OCI-LY1 (cell line): ENCODE measurements at regions not wholly inside any gene's neighbourhood (a gene's known extent, or its start where the extent isn't known, plus 50 kb on each side); places are given as distances from the start of the nearest gene placed in this dataset.

Source experiments
- H2AFZ ChIP-seq: fragments of 200-600 bp; sonication (generic), shearing (Covaris generic); 2 replicates; pipeline ENCODE4 v1.6.0; 2014; ENCODE audit warnings: antibody characterized with exemption, mild to moderate bottlenecking, low read length
- H3F3A ChIP-seq: fragments of 200-600 bp; sonication (generic), shearing (Covaris generic); 2 replicates; pipeline ENCODE4 v1.6.0; 2014; ENCODE audit warnings: mild to moderate bottlenecking, antibody characterized with exemption, low read length, moderate library complexity; ENCODE audit not compliant: insufficient read depth
- H3K27ac ChIP-seq: fragments of 200-600 bp; sonication (generic); 2 replicates; pipeline ENCODE4 v1.5.1; 2014; ENCODE audit warnings: low read length, mixed run types, mild to moderate bottlenecking, low read depth; ENCODE audit not compliant: poor library complexity, severe bottlenecking
- H3K27me3 ChIP-seq: fragments of 200-600 bp; sonication (generic); 2 replicates; pipeline ENCODE4 v1.6.0; 2014; ENCODE audit warnings: antibody characterized with exemption, mild to moderate bottlenecking, low read length, moderate library complexity; ENCODE audit not compliant: insufficient read depth
- H3K36me3 ChIP-seq: fragments of 200-600 bp; sonication (generic); 2 replicates; pipeline ENCODE4 v1.6.1; 2014; ENCODE audit warnings: mild to moderate bottlenecking, antibody characterized with exemption, low read length, moderate library complexity, mixed read lengths; ENCODE audit not compliant: insufficient read depth
- H3K4me1 ChIP-seq: fragments of 200-600 bp; sonication (generic); 2 replicates; pipeline ENCODE4 v1.5.1; 2014; ENCODE audit warnings: mild to moderate bottlenecking, low read length, moderate library complexity; ENCODE audit not compliant: insufficient read depth, severe bottlenecking
- H3K4me2 ChIP-seq: fragments of 200-600 bp; sonication (generic), shearing (Covaris generic); 2 replicates; pipeline ENCODE4 v1.6.1; 2014; ENCODE audit warnings: low read length
- H3K4me3 ChIP-seq: fragments of 200-600 bp; sonication (generic); 2 replicates; pipeline ENCODE4 v1.5.1; 2014; ENCODE audit warnings: low read length, low read depth, mild to moderate bottlenecking, mixed read lengths; ENCODE audit not compliant: poor library complexity, severe bottlenecking
- H3K79me2 ChIP-seq: fragments of 200-600 bp; shearing (Covaris generic); 2 replicates; pipeline ENCODE4 v1.6.1; 2016; ENCODE audit warnings: mixed run types, low read length, mixed read lengths; ENCODE audit not compliant: insufficient read depth
- H3K9ac ChIP-seq: fragments of 200-600 bp; sonication (generic), shearing (Covaris generic); 2 replicates; pipeline ENCODE4 v1.6.1; 2014; ENCODE audit warnings: mild to moderate bottlenecking, low read length, mixed read lengths
- H3K9me2 ChIP-seq: fragments of 200-600 bp; sonication (generic), shearing (Covaris generic); 2 replicates; pipeline ENCODE4 v1.6.1; 2014; ENCODE audit warnings: low read depth, mild to moderate bottlenecking, low read length, mixed read lengths
- H3K9me3 ChIP-seq: fragments of 200-600 bp; shearing (Covaris generic); 2 replicates; pipeline ENCODE4 v1.6.1; 2014; ENCODE audit warnings: low read length, mixed read lengths
- H4K20me1 ChIP-seq: fragments of 200-600 bp; sonication (generic), shearing (Covaris generic); 2 replicates; pipeline ENCODE4 v1.6.0; 2016; ENCODE audit warnings: mild to moderate bottlenecking, low read length; ENCODE audit not compliant: insufficient read depth
- EZH2 ChIP-seq: fragments of 200-600 bp; sonication (generic), shearing (Covaris generic); IDR thresholded peaks from 2 replicates; pipeline ENCODE4 v1.8.0; 2017; ENCODE audit warnings: borderline replicate concordance, mixed run types, mild to moderate bottlenecking, antibody characterized with exemption, low read length, moderate library complexity, mixed read lengths
- TF ChIP-seq, protein P1 (sequence below): fragments of 200-600 bp; sonication (generic), shearing (Covaris generic); IDR thresholded peaks from 2 replicates; pipeline ENCODE4 v1.5.1; 2017; ENCODE audit warnings: mild to moderate bottlenecking, antibody characterized with exemption, low read length, moderate library complexity, mixed read lengths

- Histone ChIP-seq H3K36me3 (no peaks in the 10 kb centered on the region), H3K4me1 (no peaks in the 10 kb centered on the region), H3K4me2 (no peak overlapping the region), H3K79me2 (no peaks in the 10 kb centered on the region), H3F3A (no peaks in the 10 kb centered on the region), H3K9ac (no peak overlapping the region), H4K20me1 (no peaks in the 10 kb centered on the region), H3K27me3 (no peaks in the 10 kb centered on the region), H3K9me2 (no peaks in the 10 kb centered on the region), H2AFZ (no peak overlapping the region), H3K27ac (no peak overlapping the region), H3K9me3 (no peaks in the 10 kb centered on the region), H3K4me3 (no peak overlapping the region)
- no peak for TF ChIP-seq EZH2
- TF ChIP-seq, protein P1, sequence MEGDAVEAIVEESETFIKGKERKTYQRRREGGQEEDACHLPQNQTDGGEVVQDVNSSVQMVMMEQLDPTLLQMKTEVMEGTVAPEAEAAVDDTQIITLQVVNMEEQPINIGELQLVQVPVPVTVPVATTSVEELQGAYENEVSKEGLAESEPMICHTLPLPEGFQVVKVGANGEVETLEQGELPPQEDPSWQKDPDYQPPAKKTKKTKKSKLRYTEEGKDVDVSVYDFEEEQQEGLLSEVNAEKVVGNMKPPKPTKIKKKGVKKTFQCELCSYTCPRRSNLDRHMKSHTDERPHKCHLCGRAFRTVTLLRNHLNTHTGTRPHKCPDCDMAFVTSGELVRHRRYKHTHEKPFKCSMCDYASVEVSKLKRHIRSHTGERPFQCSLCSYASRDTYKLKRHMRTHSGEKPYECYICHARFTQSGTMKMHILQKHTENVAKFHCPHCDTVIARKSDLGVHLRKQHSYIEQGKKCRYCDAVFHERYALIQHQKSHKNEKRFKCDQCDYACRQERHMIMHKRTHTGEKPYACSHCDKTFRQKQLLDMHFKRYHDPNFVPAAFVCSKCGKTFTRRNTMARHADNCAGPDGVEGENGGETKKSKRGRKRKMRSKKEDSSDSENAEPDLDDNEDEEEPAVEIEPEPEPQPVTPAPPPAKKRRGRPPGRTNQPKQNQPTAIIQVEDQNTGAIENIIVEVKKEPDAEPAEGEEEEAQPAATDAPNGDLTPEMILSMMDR, result no peak
Observed at GRCh38 chr6:8820313-8820712, 385.0 kb upstream of the SLC35B3 start.

GRCh38 chr6:8819446-8819845 lies 384.1 kb upstream of the SLC35B3 start:
- H3F3A ChIP-seq, result no peaks in the 10 kb centered on the region
- no peaks in the 10 kb centered on the region for H3K9me3 ChIP-seq
- no peak overlapping the region for H3K4me3 ChIP-seq
- H4K20me1 ChIP-seq, result no peaks in the 10 kb centered on the region
- H3K9ac ChIP-seq, result no peak overlapping the region
- H3K4me2 ChIP-seq, result no peak overlapping the region
- H3K9me2 ChIP-seq, result no peaks in the 10 kb centered on the region
- no peak for TF ChIP-seq EZH2
- TF ChIP-seq, protein P1, result no peak
- H3K36me3 ChIP-seq, result no peaks in the 10 kb centered on the region
- H3K4me1 ChIP-seq, result no peaks in the 10 kb centered on the region
- no peak overlapping the region for H3K27ac ChIP-seq
- H2AFZ ChIP-seq, result no peak overlapping the region
- H3K27me3 ChIP-seq, result no peaks in the 10 kb centered on the region
- no peaks in the 10 kb centered on the region for H3K79me2 ChIP-seq

DNA sequence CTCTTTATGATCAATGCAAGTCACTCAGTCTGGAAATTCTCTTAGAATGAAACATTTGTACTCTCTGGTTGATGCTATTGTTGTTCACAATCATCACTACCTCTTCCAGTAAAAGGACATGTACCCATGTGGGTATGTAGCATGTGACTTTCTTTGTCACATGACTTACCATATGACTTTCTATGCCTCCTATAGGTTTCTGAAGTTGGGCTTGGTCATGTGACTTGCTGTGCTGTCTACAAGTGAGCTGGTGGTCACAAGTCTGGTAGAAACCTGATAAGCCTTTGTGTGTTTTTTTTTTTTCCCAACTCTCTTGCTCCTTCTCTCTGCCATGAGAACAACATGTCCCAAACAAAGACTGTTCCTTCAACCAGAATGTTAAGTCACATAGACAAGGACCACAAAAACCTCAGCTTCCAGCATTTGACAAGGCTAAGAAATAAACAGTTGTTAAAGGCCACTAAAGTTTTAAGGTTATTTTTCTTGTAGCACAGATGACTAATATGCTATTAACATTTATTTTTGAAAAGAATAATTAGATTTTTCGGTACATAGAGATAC lies 379.2 kb upstream of the SLC35B3 start:
- no peaks in the 10 kb centered on the region for H3K27me3 ChIP-seq
- H3K9ac ChIP-seq, result no peak overlapping the region
- TF ChIP-seq, protein P1, result no peak
- no peak overlapping the region for H3K4me3 ChIP-seq
- no peak overlapping the region for H3K4me2 ChIP-seq
- H3K27ac ChIP-seq, result no peak overlapping the region
- no peaks in the 10 kb centered on the region for H3F3A ChIP-seq
- H3K36me3 ChIP-seq, result no peaks in the 10 kb centered on the region
- H2AFZ ChIP-seq, result no peak overlapping the region
- no peaks in the 10 kb centered on the region for H3K9me3 ChIP-seq
- no peaks in the 10 kb centered on the region for H4K20me1 ChIP-seq
- H3K4me1 ChIP-seq, result no peaks in the 10 kb centered on the region
- H3K79me2 ChIP-seq, result no peaks in the 10 kb centered on the region
- H3K9me2 ChIP-seq, result no peaks in the 10 kb centered on the region
